Adrenal gland (tissue), 9 donors: ENCODE measurements at regions not wholly inside any gene's neighbourhood (a gene's known extent, or its start where the extent isn't known, plus 50 kb on each side); places are given as distances from the start of the nearest gene placed in this dataset.

Source experiments
- DNase-seq, 7 donors: peaks; one replicate each; pipeline ENCODE4 v3.0.0-alpha.2; 2019 to 2020
- H3K27ac ChIP-seq, 5 donors: fragments of 200-600 bp; sonication (generic) in 4 of 5; 1 replicate in 3 of 5; 2 replicates in 2 of 5; pipeline versions ENCODE4 v1.5.1 to v1.8.0; 2016 to 2020; ENCODE audit warnings: mild to moderate bottlenecking in 1 of 5
- H3K27me3 ChIP-seq: fragments of 200-600 bp; 2 replicates; pipeline ENCODE4 v1.8.0; 2021
- H3K36me3 ChIP-seq, 2 donors: fragments of 200-600 bp; replicated peaks in 1 of 2; 1 replicate in 1 of 2; 2 replicates in 1 of 2; pipeline versions ENCODE4 v1.5.1 to v1.8.0; 2018 to 2022
- H3K4me1 ChIP-seq, 2 donors: fragments of 200-600 bp; replicated peaks in 1 of 2; 1 replicate in 1 of 2; 2 replicates in 1 of 2; pipeline versions ENCODE4 v1.5.1 to v1.8.0; 2018 to 2021
- H3K4me3 ChIP-seq, 4 donors: fragments of 200-600 bp; sonication (generic) in 3 of 4; one replicate each; pipeline ENCODE4 v1.5.1; 2016 to 2018
- H3K9me3 ChIP-seq, 3 donors: fragments of 200-600 bp; sonication (generic) in 1 of 3; replicated peaks in 1 of 3; 1 replicate in 2 of 3; 2 replicates in 1 of 3; pipeline versions ENCODE4 v1.5.1 to v1.8.0; 2016 to 2021
- POLR2A ChIP-seq, 2 donors: fragments of 450-650 bp; IDR thresholded peaks; one replicate each; pipeline ENCODE4 v1.6.1; 2017; ENCODE audit warnings: antibody characterized with exemption in 2 of 2, mild to moderate bottlenecking in 2 of 2, moderate library complexity in 1 of 2
- WGBS, 4 donors: extraction: QIAGEN DNeasy Blood & Tissue Kit in 2 of 4; methylation state at CpG; one replicate each; pipeline versions ENCODE4 v1.1.5 to v1.1.7; 2013 to 2017; 5-methylcytosine and 5-hydroxymethylcytosine counted together
- intact Hi-C, 2 donors: fragments of 100-400 bp; cut with DNase I; formaldehyde crosslinking; loops; one replicate each; pipeline versions ENCODE4 v1.14.1 to v1.15.0; 2022 to 2023
- TF ChIP-seq, protein P1 (sequence below), 6 experiments: fragments of 450-650 bp in 4 of 6; fragments of 200-600 bp in 2 of 6; sonication (generic) in 1 of 6; IDR thresholded peaks; 1 replicate in 5 of 6; 2 replicates in 1 of 6; pipeline versions ENCODE4 v1.5.1 to v1.8.0; 2016 to 2021; ENCODE audit warnings: antibody characterized with exemption in 6 of 6, mild to moderate bottlenecking in 2 of 6, moderate library complexity in 1 of 6
- donor health status: healthy with polysubstance abuse.
- donor health status: Bipolar disorder and iron deficiency.
- donor health status: DM: yes; HTN: yes; CAD: no.
- donor health status: DM: no; HTN: no; CAD: no.
- donor health status: DM: no; HTN: no; CAD: no.

DNA sequence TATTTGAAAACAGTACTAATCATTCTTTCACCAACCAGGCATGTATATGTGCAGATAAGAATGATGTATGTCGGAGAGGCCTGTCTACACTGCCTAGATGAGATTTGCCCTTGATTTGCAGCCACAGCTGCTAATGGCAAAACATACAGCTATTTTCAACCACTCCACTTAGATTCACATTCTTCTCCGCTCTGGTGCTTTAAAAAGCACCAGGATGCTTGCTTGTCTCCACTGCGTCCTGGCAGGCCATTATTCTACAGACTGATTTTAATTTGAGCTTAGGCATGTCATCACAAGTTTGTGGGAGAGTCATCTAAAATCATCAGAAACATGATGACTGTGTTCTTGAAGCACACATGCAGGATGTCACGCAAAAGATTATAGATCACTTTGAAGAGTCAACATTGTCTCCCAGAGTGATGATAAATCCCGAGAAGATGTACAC, 119.0 kb upstream of the NRIP1 start:
- Histone ChIP-seq H3K36me3 (no peaks in the 10 kb centered on the region), H3K27ac (no peak overlapping the region)

DNA sequence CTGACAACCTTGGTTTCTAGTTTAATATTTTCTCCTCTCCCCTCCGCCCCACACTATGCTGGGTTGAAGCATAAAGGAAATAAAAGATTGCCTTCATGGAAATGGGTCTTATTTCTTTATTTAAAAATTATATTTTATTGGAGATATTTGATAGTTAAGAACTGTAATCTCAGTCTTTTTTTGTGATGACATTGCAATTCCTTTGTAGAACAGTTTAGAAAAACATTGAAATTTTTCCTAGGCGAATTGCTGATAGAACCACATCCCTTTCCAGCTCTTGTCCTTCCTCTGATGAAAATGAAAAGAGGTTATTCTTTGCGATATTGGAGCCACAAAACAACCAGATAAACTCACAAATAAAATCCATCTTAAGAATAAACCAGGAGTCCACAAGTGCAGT, 125.6 kb upstream of the NRIP1 start:
- intact Hi-C loops, result no loop called here
- no peak for DNase-seq
- Histone ChIP-seq H3K27me3 (no peaks in the 10 kb centered on the region), H3K36me3 (no peaks in the 10 kb centered on the region), H3K27ac (no peak overlapping the region), H3K4me1 (no peaks in the 10 kb centered on the region), H3K4me3 (no peak overlapping the region), H3K9me3 (no peaks in the 10 kb centered on the region)
- 84 to 91% (median 86%) methylated on average over 3 of the region's 3 CpGs for WGBS, 4 donors
- TF ChIP-seq, protein P1, sequence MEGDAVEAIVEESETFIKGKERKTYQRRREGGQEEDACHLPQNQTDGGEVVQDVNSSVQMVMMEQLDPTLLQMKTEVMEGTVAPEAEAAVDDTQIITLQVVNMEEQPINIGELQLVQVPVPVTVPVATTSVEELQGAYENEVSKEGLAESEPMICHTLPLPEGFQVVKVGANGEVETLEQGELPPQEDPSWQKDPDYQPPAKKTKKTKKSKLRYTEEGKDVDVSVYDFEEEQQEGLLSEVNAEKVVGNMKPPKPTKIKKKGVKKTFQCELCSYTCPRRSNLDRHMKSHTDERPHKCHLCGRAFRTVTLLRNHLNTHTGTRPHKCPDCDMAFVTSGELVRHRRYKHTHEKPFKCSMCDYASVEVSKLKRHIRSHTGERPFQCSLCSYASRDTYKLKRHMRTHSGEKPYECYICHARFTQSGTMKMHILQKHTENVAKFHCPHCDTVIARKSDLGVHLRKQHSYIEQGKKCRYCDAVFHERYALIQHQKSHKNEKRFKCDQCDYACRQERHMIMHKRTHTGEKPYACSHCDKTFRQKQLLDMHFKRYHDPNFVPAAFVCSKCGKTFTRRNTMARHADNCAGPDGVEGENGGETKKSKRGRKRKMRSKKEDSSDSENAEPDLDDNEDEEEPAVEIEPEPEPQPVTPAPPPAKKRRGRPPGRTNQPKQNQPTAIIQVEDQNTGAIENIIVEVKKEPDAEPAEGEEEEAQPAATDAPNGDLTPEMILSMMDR (IDR thresholded peaks at IDR 0.05), result no peak

More for the DNA sequence above, 119.0 kb upstream of the NRIP1 start:
- no peak for DNase-seq
- WGBS, 4 donors, result 75 to 84% (median 78%) methylated on average over 5 of the region's 5 CpGs
- no peak for TF ChIP-seq POLR2A (IDR thresholded peaks at IDR 0.05)
- TF ChIP-seq, protein P1 (IDR thresholded peaks at IDR 0.05), result no peak
- Histone ChIP-seq H3K9me3 (no peaks in the 10 kb centered on the region), H3K4me1 (no peaks in the 10 kb centered on the region), H3K27me3 (no peaks in the 10 kb centered on the region), H3K4me3 (no peak overlapping the region)
- intact Hi-C loops, result no loop called here

DNA sequence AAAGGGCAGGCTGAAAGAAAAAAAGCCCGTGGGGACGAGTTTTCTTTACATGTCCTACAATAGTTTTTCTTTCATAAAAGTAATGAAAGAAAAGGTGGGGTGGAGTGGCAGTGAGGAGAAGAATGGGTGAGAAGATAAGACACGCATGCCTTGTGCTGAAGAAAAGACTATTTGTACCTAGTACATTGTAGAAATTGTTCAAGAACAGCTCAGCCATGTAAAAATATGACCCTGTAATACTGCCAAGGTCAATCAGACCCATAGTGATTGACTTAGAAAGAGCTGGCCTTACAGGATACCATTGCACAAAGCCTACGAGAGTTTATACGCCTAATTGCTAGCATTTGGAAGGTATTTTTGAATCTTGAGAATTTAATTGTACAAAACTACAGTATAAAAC, 126.0 kb upstream of the NRIP1 start:
- no peaks in the 10 kb centered on the region for H3K36me3 ChIP-seq
- H3K4me3 ChIP-seq, result no peak overlapping the region
- H3K9me3 ChIP-seq, result no peaks in the 10 kb centered on the region
- WGBS, 4 donors, result 61 to 67% (median 66%) methylated on average over 5 of the region's 5 CpGs
- intact Hi-C loops, result no loop called here
- TF ChIP-seq, protein P1 (IDR thresholded peaks at IDR 0.05), result no peak
- no peak for TF ChIP-seq POLR2A (IDR thresholded peaks at IDR 0.05)
- no peaks in the 10 kb centered on the region for H3K4me1 ChIP-seq
- no peak overlapping the region for H3K27ac ChIP-seq
- DNase-seq, result no peak
- no peaks in the 10 kb centered on the region for H3K27me3 ChIP-seq

DNA sequence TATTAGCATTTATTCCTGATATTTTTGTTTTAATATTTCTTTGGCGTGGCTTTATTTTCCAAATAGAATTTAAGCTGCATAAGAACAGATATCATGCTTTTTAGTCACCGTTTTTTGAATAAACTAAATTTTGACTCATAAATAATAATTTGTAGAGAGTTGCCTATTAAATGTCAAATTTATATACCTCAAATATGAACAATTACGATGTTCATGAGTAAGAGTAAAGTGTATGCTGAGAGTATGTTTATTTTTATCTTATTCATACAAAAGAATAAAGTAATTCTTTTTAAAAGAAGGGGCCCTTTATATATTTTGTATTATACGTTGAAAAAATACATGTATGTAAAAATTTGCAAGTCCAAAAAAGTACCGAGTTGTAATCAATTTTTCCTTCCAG, 126.5 kb upstream of the NRIP1 start:
- 89 to 94% (median 92%) methylated on average over 5 of the region's 5 CpGs for WGBS, 4 donors
- intact Hi-C loops, result no loop called here
- TF ChIP-seq POLR2A (IDR thresholded peaks at IDR 0.05), result no peak
- TF ChIP-seq, protein P1 (IDR thresholded peaks at IDR 0.05), result no peak

More for the DNA sequence above, 126.5 kb upstream of the NRIP1 start:
- no peak for DNase-seq
- no peaks in the 10 kb centered on the region for H3K36me3 ChIP-seq
- no peaks in the 10 kb centered on the region for H3K4me1 ChIP-seq
- H3K9me3 ChIP-seq, result no peaks in the 10 kb centered on the region
- H3K27me3 ChIP-seq, result no peaks in the 10 kb centered on the region
- H3K4me3 ChIP-seq, result no peak overlapping the region
- no peak overlapping the region for H3K27ac ChIP-seq
